AG04450 (cell line): ENCODE measurements at regions not wholly inside any gene's neighbourhood (a gene's known extent, or its start where the extent isn't known, plus 50 kb on each side); places are given as distances from the start of the nearest gene placed in this dataset.
"Not testable (repeated sequence)": the region's sequence is repeated elsewhere in the genome, so short reads cannot be mapped to it uniquely, and the experiment has no call there.

ENCODE experiments used
- CTCF ChIA-PET: fragments of 300-600, 350-600 bp; formaldehyde crosslinking; extraction: SDS; loops from one replicate; lab custom pipeline; 2022; ENCODE audit warnings: antibody characterized with exemption, inconsistent platforms; lab: Charles Lee
- POLR2A ChIA-PET: fragments of 350-600 bp; formaldehyde crosslinking; extraction: SDS; loops from one replicate; lab custom pipeline; 2021; ENCODE audit warnings: antibody characterized with exemption, inconsistent platforms; lab: Yijun Ruan, JAX
- DNase-seq: peaks from one replicate; pipeline ENCODE4 v3.0.0-alpha.2; 2011; ENCODE audit warnings: low read depth, low spot score
- H3K27ac ChIP-seq: one replicate; pipeline ENCODE4 v1.5.1; 2012; ENCODE audit warnings: low read depth, low read length, control low read depth
- H3K27me3 ChIP-seq: one replicate; pipeline ENCODE4 v1.6.0; 2012; ENCODE audit warnings: low read length; ENCODE audit not compliant: control insufficient read depth, insufficient read depth
- H3K4me3 ChIP-seq: 2 replicates; pipeline ENCODE4 v1.5.1; 2011; ENCODE audit warnings: mild to moderate bottlenecking, low read depth, low read length, control low read depth
- H3K9me3 ChIP-seq: 2 replicates; pipeline ENCODE4 v1.5.1; 2012; ENCODE audit warnings: low read length; ENCODE audit not compliant: control insufficient read depth, insufficient read depth
- CTCF ChIP-seq: IDR thresholded peaks from 2 replicates; pipeline ENCODE4 v1.5.1; 2011; ENCODE audit warnings: low read depth, low read length, control low read depth, inconsistent platforms

- ChIA-PET POLR2A (no interaction called here), CTCF (no interaction called here)
- no peak overlapping the region for H3K4me3 ChIP-seq
- no peak for DNase-seq
- TF ChIP-seq CTCF = no peak
- H3K27me3 ChIP-seq = no peaks in the 10 kb centered on the region
- H3K9me3 ChIP-seq = no peaks in the 10 kb centered on the region
- no peak overlapping the region for H3K27ac ChIP-seq
Observed at GRCh38 chr5:167378894-167379723, 912.3 kb upstream of the WWC1 start.

GRCh38 chr5:167381457-167381856 is 910.0 kb upstream of the WWC1 start:
- POLR2A ChIA-PET = no interaction called here
- CTCF ChIA-PET = no interaction called here
- Histone ChIP-seq H3K4me3 (no peak overlapping the region), H3K27me3 (no peaks in the 10 kb centered on the region), H3K27ac (no peak overlapping the region), H3K9me3 (no peaks in the 10 kb centered on the region)
- TF ChIP-seq CTCF = no peak
- DNase-seq = no peak

- Histone ChIP-seq H3K9me3 (no peaks in the 10 kb centered on the region), H3K27ac (no peak overlapping the region), H3K4me3 (no peak overlapping the region), H3K27me3 (no peaks in the 10 kb centered on the region)
- ChIA-PET CTCF (interaction anchor here (0.5 kb wide), 1 partner anchor 1548 kb away, joined by 3 read pairs; no protein-coding TSS in a partner anchor), POLR2A (no interaction called here)
- no peak for TF ChIP-seq CTCF
- DNase-seq = no peak
Observed at GRCh38 chr5:167389537-167389936, 901.9 kb upstream of the WWC1 start.

GRCh38 chr5:167391286-167391685 is 900.2 kb upstream of the WWC1 start:
- DNase-seq, CTCF ChIA-PET: not testable (repeated sequence)

GRCh38 chr5:167392240-167392639 is 899.2 kb upstream of the WWC1 start:
- no peak overlapping the region for H3K4me3 ChIP-seq
- no peak overlapping the region for H3K27ac ChIP-seq
- no peaks in the 10 kb centered on the region for H3K27me3 ChIP-seq
- ChIA-PET POLR2A (no interaction called here), CTCF (no interaction called here)
- no peak for TF ChIP-seq CTCF
- no peaks in the 10 kb centered on the region for H3K9me3 ChIP-seq
- DNase-seq = no peak

More at GRCh38 chr5:167391286-167391685, 900.2 kb upstream of the WWC1 start:
- H3K27me3 ChIP-seq, H3K27ac ChIP-seq, POLR2A ChIA-PET, H3K9me3 ChIP-seq, H3K4me3 ChIP-seq: not testable (repeated sequence)
